Large intestine (tissue), 3 donors: ENCODE measurements at regions not wholly inside any gene's neighbourhood (a gene's known extent, or its start where the extent isn't known, plus 50 kb on each side); places are given as distances from the start of the nearest gene placed in this dataset.
"Not testable (repeated sequence)": the region's sequence is repeated elsewhere in the genome, so short reads cannot be mapped to it uniquely, and the experiment has no call there.

Experiments used
- DNase-seq, 2 donors: peaks; one replicate each; pipeline versions ENCODE4 v3.0.0 to v3.0.0-alpha.2; 2013
- H3K27ac ChIP-seq: one replicate; pipeline ENCODE4 v1.5.1; 2013; ENCODE audit warnings: low read length
- H3K27me3 ChIP-seq: 2 replicates; pipeline ENCODE4 v1.6.1; 2013; ENCODE audit warnings: low read length; ENCODE audit not compliant: control insufficient read depth, insufficient read depth
- H3K36me3 ChIP-seq: 2 replicates; pipeline ENCODE4 v1.6.1; 2013; ENCODE audit warnings: low read length; ENCODE audit not compliant: control insufficient read depth, insufficient read depth
- H3K4me1 ChIP-seq: one replicate; pipeline ENCODE4 v1.6.1; 2013; ENCODE audit warnings: low read length; ENCODE audit not compliant: control insufficient read depth, insufficient read depth
- H3K4me3 ChIP-seq: one replicate; pipeline ENCODE4 v1.5.1; 2013; ENCODE audit warnings: low read length
- H3K9me3 ChIP-seq: one replicate; pipeline ENCODE4 v1.6.1; 2013; ENCODE audit warnings: mild to moderate bottlenecking, low read depth, low read length, moderate library complexity; ENCODE audit not compliant: control insufficient read depth
- WGBS: methylation state at CpG from one replicate; pipeline ENCODE4 v1.1.5; 2013; ENCODE audit warnings: low lambda C conversion rate; ENCODE audit not compliant: insufficient coverage; 5-methylcytosine and 5-hydroxymethylcytosine counted together

DNA sequence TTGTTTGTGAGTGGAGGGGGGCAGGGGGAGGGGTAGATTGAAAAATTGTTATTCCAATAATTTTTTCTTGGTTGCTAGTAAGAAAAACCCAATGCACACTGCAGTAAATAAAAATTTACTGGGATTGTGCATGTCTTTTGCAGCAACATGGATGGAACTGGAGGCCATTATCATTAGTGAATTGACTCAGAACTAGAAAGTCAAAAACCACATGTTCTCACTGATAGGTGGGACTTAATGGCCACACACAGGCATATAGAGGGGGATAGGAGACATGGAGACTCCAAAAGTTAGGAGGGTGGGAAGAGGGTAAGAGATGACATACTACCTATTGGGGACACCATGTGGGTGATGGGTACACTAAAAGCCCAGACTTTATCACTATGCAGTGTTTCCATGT lies 67.2 kb downstream of the BUB3 start:
- no peak overlapping the region for H3K4me3 ChIP-seq
- no peaks in the 10 kb centered on the region for H3K36me3 ChIP-seq
- H3K27me3 ChIP-seq, result no peaks in the 10 kb centered on the region
- no peak overlapping the region for H3K27ac ChIP-seq
- no peaks in the 10 kb centered on the region for H3K4me1 ChIP-seq
- DNase-seq, result no peak
- H3K9me3 ChIP-seq, result no peaks in the 10 kb centered on the region

DNA sequence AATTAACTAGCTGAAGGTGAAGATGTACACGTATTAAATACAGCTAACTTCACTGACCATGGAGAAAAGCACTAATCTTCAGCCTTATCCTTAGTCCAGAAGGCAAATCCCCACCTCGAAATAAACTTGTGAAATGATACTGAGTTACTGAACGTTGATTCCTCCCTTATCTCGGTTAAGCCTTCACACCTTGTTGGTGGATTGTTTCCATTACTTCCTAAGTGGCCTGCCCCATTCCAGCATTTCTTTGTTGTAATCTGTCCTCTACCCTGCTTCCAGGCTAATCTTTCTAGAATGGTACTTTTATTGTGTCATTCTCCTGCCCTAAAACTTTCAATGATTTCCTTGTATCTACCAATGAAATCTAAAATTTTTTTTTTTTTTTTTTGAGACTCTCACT lies 68.6 kb downstream of the BUB3 start:
- no peak for DNase-seq
- 75% methylated on average over 1 of the region's 4 CpGs for whole genome bisulfite sequencing
- Histone ChIP-seq H3K36me3 (no peaks in the 10 kb centered on the region), H3K9me3 (no peaks in the 10 kb centered on the region), H3K27ac (no peak overlapping the region), H3K4me3 (no peak overlapping the region), H3K27me3 (no peaks in the 10 kb centered on the region), H3K4me1 (no peaks in the 10 kb centered on the region)

DNA sequence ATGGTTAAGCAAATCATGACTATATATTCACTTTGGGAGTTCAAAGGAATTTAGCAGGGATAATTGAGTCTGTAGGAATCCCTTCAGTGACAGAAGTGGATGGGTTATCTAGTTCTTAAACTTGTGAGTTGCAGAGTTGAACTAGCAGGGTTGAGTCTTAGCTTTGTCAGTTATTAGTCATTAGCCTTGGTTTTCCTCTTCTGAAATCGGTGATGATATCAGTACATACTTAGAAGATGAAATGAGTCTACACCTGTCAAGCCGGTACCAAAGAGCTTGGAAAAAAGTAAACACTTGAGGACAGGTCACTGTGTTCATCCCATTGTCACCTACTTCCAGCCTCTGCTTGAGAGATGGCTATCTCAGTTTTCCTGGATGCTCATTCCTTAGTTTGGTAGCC lies 73.5 kb downstream of the BUB3 start:
- H3K4me1 ChIP-seq, result no peaks in the 10 kb centered on the region
- no peak for DNase-seq
- H3K27me3 ChIP-seq, result no peaks in the 10 kb centered on the region
- no peak overlapping the region for H3K27ac ChIP-seq
- H3K36me3 ChIP-seq, result no peaks in the 10 kb centered on the region
- H3K4me3 ChIP-seq, result no peak overlapping the region
- no peaks in the 10 kb centered on the region for H3K9me3 ChIP-seq
- no CpG with 5 or more reads among the region's 2 CpGs for WGBS

DNA sequence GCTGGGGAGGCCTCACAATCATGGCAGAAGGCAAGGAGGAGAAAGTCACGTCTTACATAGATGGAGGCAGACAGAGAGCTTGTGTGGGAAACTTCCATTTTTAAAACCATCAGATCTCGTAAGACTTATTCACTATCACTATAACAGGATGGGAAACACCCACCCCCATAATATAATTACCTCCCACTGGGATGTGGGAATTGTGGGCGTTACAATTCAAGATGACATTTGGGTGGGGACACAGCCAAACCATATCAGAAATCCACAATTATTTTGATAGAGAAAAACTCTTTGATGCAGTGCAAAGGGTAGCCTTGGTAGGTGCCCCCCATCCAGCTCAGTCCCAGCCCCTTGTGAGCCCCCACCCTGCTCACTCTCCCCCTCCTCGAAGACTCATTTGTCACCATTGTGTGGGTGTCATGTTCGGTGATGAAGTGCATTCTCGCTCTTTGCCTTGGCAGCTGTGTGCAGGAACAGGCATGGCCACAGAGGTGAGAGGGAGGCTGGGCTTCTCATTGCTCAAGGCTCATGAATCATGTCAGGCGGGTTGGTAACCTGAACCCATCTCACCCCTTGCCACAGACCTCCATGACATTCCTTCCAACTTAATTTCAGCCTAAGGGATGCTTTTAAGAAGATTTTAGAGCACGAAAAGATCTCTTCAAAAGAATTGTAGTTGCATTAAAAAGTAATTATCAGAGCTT lies 75.9 kb downstream of the BUB3 start:
- DNase-seq, result no peak
- no peak overlapping the region for H3K27ac ChIP-seq
- H3K4me1 ChIP-seq, result no peaks in the 10 kb centered on the region
- 90% methylated on average over 2 of the region's 8 CpGs for WGBS
- H3K9me3 ChIP-seq, result peaks cover 7% of the 10 kb centered on the region
- H3K27me3 ChIP-seq, result no peaks in the 10 kb centered on the region
- H3K36me3 ChIP-seq, result no peaks in the 10 kb centered on the region
- no peak overlapping the region for H3K4me3 ChIP-seq

DNA sequence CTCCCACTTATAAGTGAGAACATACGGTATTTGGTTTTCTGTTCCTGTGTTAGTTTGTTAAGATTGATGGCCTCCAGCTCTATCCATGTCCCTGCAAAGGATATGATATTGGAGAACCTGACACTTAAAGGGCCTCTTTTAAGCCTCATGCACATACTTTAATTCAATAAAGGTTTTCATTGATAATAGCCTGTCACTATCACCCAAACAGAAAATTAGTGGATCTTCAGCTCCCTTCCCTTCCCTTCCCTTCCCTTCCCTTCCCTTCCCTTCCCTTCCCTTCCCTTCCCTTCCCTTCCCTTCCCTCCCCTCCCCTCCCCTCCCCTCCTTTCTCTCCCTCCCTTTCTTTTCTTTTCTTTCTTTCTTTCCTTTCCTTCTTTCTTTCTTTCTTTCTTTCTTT lies 78.7 kb downstream of the BUB3 start:
- not testable (repeated sequence) for H3K36me3 ChIP-seq, DNase-seq, H3K27me3 ChIP-seq, H3K27ac ChIP-seq, H3K4me3 ChIP-seq, H3K4me1 ChIP-seq
- 100% methylated on average over 1 of the region's 1 CpG for WGBS
- peaks cover 14% of the 10 kb centered on the region for H3K9me3 ChIP-seq

DNA sequence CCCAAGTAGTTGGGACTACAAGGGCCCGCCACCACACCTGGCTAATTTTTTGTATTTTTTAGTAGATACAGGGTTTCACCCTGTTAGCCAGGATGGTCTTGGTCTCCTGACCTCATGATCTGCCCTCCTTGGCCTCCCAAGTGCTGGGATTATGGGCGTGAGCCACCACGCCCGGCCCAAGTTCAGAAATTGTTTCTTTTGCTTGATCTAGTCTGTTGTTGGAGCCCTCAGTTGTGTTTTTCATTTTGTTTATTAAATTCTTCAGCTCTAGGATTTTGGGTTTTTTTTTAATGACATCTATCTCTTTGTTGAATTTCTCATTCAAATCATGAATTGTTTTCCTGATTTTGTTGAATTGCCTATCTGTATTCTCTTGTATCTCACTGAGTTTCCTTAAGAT lies 80.8 kb downstream of the BUB3 start:
- H3K27ac ChIP-seq, H3K4me3 ChIP-seq, H3K36me3 ChIP-seq, H3K27me3 ChIP-seq, H3K4me1 ChIP-seq, DNase-seq: not testable (repeated sequence)
- WGBS, result no CpG with 5 or more reads among the region's 4 CpGs
- peaks cover 14% of the 10 kb centered on the region for H3K9me3 ChIP-seq

DNA sequence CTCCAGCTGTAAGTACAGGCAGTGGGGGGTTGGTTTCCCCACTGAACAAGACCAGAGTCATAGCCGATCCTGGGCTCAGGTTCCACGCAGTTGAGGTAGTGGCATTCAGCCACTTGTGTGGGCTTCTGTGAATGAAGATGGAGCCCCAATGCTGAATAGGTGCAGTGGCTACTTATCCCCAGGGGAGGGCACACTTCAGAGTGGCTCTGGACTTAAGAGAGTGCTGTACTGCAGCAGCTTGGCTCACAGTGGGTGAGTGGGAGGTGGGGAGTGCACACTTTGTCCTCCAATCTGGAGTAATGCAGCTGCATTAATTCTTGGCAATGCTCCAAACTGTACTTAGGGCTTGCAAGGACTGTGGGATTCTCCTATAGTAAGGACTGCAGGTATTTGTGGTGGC lies 81.9 kb downstream of the BUB3 start:
- H3K36me3 ChIP-seq, result no peaks in the 10 kb centered on the region
- no peak overlapping the region for H3K4me3 ChIP-seq
- H3K9me3 ChIP-seq, result peaks cover 14% of the 10 kb centered on the region
- no peaks in the 10 kb centered on the region for H3K27me3 ChIP-seq
- no peak for DNase-seq
- WGBS, result no CpG with 5 or more reads among the region's 2 CpGs
- H3K27ac ChIP-seq, result no peak overlapping the region
- H3K4me1 ChIP-seq, result no peaks in the 10 kb centered on the region

DNA sequence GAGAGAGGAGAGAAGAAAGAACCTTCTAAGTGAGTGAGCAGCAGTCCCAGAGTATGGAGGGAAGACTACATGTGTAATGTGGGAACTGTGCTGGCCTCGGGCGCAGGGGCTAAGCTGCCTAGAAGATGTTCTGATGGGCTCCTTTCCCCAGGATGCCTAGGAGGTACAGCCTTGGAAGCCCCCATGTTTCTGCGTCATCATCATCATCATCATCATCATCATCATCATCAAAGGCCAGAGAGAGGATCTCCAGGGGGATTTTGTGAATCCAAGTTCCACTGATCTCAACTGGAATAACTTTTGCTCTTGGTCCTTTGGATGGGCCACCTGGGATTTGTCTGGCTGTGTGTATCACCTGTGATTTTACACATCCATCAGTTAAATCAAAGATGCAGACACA lies 86.0 kb downstream of the BUB3 start:
- H3K27ac ChIP-seq, result no peak overlapping the region
- H3K36me3 ChIP-seq, result no peaks in the 10 kb centered on the region
- no peaks in the 10 kb centered on the region for H3K4me1 ChIP-seq
- DNase-seq, result no peak
- no peaks in the 10 kb centered on the region for H3K27me3 ChIP-seq
- no CpG with 5 or more reads among the region's 3 CpGs for WGBS
- H3K4me3 ChIP-seq, result no peak overlapping the region
- H3K9me3 ChIP-seq, result peaks cover 5% of the 10 kb centered on the region

DNA sequence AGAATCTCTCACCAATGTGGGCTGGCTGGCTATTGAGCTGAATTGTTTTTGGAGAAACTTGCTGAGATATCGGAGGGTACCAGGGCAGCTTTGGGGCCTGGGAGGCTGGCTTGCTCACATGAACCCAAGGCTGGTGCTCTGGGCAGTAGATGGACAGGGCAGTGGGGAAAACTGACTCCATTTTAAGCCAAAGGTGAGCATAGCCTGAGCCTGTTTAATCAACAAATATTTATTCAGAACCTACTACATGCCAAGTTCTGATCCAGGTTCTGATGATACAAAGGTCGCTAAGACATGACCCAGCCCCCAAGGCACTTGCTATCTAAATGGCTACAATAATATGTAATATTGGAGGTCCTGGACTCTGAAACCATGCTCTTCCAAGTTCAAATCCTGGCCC lies 86.6 kb downstream of the BUB3 start:
- Histone ChIP-seq H3K4me1 (no peaks in the 10 kb centered on the region), H3K4me3 (no peak overlapping the region), H3K9me3 (peaks cover under 1% of the 10 kb centered on the region), H3K27ac (no peak overlapping the region), H3K36me3 (no peaks in the 10 kb centered on the region), H3K27me3 (no peaks in the 10 kb centered on the region)
- no CpG with 5 or more reads among the region's 2 CpGs for WGBS
- no peak for DNase-seq

DNA sequence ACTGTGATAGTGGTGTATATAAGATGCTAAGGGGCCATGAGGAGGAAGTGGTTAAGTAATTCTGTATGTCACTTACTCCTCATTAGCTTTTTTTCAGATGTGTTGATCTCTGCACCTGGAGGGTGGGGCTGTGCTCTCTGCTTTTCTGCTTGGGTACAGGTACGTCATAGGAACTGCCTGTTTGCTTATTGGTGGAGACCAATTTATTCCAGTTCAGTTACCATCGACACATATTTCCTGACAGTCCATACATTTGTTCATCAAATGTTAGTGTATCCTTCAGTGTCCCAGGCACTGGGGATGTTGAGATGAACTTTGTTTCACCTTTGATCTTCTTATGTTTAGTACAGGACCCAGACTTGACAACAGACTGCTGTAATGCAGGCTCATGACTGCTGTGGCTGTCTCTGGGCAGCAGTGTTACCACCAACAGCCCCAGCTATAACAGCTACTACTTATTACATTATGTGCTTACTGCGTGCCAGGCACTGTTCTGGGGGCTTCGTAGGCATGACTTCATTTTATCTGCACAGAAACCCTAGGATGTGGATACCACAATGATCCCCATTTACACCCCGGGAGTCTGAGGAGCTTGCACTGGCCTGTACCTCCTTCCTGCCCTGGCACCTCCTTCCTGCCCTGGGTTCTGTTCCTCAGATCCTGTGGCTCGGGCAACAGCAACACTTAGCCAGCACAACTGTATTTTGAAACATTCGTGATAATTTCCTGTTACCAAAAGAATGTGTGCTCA lies 87.4 kb downstream of the BUB3 start:
- Histone ChIP-seq H3K9me3 (no peaks in the 10 kb centered on the region), H3K4me1 (no peaks in the 10 kb centered on the region), H3K36me3 (no peaks in the 10 kb centered on the region), H3K27ac (no peak overlapping the region), H3K4me3 (no peak overlapping the region), H3K27me3 (no peaks in the 10 kb centered on the region)
- WGBS, result 61% methylated on average over 3 of the region's 7 CpGs
- peak; percentile 7 to 18 for DNase-seq

DNA sequence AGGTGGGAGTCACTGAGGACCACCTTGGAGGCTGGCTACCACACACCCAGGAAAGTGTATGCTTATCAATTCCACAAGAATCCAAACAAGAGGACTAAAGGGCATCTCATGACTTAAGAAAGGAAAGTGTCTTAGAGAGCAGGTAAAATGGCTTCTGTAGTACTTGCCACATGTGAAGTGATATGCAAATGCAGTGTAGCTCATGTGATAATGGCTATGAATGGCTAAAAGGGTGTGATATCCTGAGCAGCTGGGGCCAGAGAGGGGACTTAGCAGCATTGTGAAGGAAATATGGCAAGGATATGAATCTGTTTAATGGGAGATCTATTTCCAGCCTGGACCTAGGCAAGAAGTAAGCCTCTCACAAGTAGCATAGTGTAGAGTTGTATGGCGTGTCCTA lies 90.5 kb downstream of the BUB3 start:
- WGBS, result no CpG with 5 or more reads among the region's 1 CpG
- no peak for DNase-seq
- no peak overlapping the region for H3K27ac ChIP-seq

More for the DNA sequence above, 90.5 kb downstream of the BUB3 start:
- Histone ChIP-seq H3K9me3 (no peaks in the 10 kb centered on the region), H3K4me1 (no peaks in the 10 kb centered on the region), H3K4me3 (no peak overlapping the region), H3K27me3 (no peaks in the 10 kb centered on the region), H3K36me3 (no peaks in the 10 kb centered on the region)
